A549 (cell line): ENCODE measurements at regions not wholly inside any gene's neighbourhood (a gene's known extent, or its start where the extent isn't known, plus 50 kb on each side); places are given as distances from the start of the nearest gene placed in this dataset.

ENCODE experiments used
- BHLHE40 ChIP-seq: IDR thresholded peaks from 2 replicates; pipeline ENCODE4 v1.6.1; 2012; ENCODE audit warnings: low read depth, low read length, inconsistent platforms
- CEBPB ChIP-seq, 2 experiments: fragments of >200 bp in 1 of 2; sonication (Bioruptor Twin) in 1 of 2; formaldehyde crosslinking in 1 of 2; IDR thresholded peaks; 2 replicates each; pipeline ENCODE4 v1.6.1; 2012 to 2016
- EHMT2 ChIP-seq: fragments of 200-600 bp; sonication (generic); IDR thresholded peaks from 2 replicates; pipeline ENCODE4 v1.6.1; 2016; ENCODE audit warnings: antibody characterized with exemption, low read depth, mild to moderate bottlenecking, moderate library complexity
- EP300 ChIP-seq, 2 experiments: fragments of >200 bp; sonication (Bioruptor Twin); formaldehyde crosslinking; IDR thresholded peaks; 2 replicates in 1 of 2; 3 replicates in 1 of 2; pipeline ENCODE4 v1.6.1; 2016 to 2017
- HDAC2 ChIP-seq: fragments of 200-600 bp; sonication (generic); IDR thresholded peaks from 2 replicates; pipeline ENCODE4 v1.6.1; 2016
- MYC ChIP-seq: IDR thresholded peaks from 2 replicates; pipeline ENCODE4 v1.6.1; 2012; ENCODE audit warnings: mild to moderate bottlenecking, inconsistent platforms, low read length, improper control_type of control experiment, borderline replicate concordance
- NR3C1 ChIP-seq: fragments of >200 bp; sonication (Bioruptor Twin); formaldehyde crosslinking; IDR thresholded peaks from 3 replicates; pipeline ENCODE4 v1.6.1; 2017
- RCOR1 ChIP-seq: fragments of 150-350 bp; IDR thresholded peaks from 2 replicates; pipeline ENCODE4 v1.6.1; 2014; ENCODE audit warnings: antibody characterized with exemption, low read length, low read depth
- SMC3 ChIP-seq: fragments of >200 bp; sonication (Bioruptor Twin); formaldehyde crosslinking; IDR thresholded peaks from 3 replicates; pipeline ENCODE4 v1.6.1; 2018; ENCODE audit warnings: inconsistent platforms
- TF ChIP-seq, protein P1 (sequence below): fragments of >200 bp; sonication (Bioruptor Twin); formaldehyde crosslinking; IDR thresholded peaks from 3 replicates; pipeline ENCODE4 v1.5.1; 2016
- TF ChIP-seq, protein P2 (sequence below): IDR thresholded peaks from 2 replicates; pipeline ENCODE4 v1.6.1; 2012
- TF ChIP-seq, protein P3 (sequence below): fragments of 200-600 bp; sonication (generic); IDR thresholded peaks from 2 replicates; pipeline ENCODE4 v1.6.1; 2016; ENCODE audit warnings: antibody characterized with exemption, mild to moderate bottlenecking, moderate library complexity
- TF ChIP-seq, protein P4 (sequence below): fragments of >200 bp; sonication (Bioruptor Twin); formaldehyde crosslinking; IDR thresholded peaks from 3 replicates; pipeline ENCODE4 v1.6.1; 2016

DNA sequence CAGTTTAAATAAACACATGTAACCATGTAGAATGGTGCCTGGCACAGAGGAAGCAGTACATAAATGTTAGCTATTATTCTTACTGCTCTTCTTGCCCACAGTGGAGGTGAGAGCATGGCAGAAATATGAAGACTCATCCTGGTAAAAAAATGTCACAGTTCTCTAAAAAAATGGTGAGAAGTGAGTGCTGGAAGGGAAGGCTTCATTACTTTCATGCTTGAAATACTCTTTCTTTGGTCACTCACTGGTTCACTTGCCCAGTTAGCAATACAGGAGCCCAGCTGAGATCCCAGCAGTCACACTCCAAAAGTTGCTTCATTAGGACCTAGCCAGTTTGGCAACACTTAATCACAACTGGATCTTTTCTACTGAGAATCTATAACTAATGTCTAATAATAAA, 1017.2 kb downstream of the TUSC7 start:
- TF ChIP-seq, protein P1, sequence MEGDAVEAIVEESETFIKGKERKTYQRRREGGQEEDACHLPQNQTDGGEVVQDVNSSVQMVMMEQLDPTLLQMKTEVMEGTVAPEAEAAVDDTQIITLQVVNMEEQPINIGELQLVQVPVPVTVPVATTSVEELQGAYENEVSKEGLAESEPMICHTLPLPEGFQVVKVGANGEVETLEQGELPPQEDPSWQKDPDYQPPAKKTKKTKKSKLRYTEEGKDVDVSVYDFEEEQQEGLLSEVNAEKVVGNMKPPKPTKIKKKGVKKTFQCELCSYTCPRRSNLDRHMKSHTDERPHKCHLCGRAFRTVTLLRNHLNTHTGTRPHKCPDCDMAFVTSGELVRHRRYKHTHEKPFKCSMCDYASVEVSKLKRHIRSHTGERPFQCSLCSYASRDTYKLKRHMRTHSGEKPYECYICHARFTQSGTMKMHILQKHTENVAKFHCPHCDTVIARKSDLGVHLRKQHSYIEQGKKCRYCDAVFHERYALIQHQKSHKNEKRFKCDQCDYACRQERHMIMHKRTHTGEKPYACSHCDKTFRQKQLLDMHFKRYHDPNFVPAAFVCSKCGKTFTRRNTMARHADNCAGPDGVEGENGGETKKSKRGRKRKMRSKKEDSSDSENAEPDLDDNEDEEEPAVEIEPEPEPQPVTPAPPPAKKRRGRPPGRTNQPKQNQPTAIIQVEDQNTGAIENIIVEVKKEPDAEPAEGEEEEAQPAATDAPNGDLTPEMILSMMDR: no peak
- TF ChIP-seq BHLHE40: no peak
- TF ChIP-seq, protein P2, sequence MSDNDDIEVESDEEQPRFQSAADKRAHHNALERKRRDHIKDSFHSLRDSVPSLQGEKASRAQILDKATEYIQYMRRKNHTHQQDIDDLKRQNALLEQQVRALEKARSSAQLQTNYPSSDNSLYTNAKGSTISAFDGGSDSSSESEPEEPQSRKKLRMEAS: no peak
- TF ChIP-seq MYC: no peak
- TF ChIP-seq, protein P3, sequence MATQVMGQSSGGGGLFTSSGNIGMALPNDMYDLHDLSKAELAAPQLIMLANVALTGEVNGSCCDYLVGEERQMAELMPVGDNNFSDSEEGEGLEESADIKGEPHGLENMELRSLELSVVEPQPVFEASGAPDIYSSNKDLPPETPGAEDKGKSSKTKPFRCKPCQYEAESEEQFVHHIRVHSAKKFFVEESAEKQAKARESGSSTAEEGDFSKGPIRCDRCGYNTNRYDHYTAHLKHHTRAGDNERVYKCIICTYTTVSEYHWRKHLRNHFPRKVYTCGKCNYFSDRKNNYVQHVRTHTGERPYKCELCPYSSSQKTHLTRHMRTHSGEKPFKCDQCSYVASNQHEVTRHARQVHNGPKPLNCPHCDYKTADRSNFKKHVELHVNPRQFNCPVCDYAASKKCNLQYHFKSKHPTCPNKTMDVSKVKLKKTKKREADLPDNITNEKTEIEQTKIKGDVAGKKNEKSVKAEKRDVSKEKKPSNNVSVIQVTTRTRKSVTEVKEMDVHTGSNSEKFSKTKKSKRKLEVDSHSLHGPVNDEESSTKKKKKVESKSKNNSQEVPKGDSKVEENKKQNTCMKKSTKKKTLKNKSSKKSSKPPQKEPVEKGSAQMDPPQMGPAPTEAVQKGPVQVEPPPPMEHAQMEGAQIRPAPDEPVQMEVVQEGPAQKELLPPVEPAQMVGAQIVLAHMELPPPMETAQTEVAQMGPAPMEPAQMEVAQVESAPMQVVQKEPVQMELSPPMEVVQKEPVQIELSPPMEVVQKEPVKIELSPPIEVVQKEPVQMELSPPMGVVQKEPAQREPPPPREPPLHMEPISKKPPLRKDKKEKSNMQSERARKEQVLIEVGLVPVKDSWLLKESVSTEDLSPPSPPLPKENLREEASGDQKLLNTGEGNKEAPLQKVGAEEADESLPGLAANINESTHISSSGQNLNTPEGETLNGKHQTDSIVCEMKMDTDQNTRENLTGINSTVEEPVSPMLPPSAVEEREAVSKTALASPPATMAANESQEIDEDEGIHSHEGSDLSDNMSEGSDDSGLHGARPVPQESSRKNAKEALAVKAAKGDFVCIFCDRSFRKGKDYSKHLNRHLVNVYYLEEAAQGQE: no peak
- TF ChIP-seq HDAC2: no peak
- no peak for TF ChIP-seq EHMT2
- TF ChIP-seq RCOR1: no peak
- TF ChIP-seq, protein P4, sequence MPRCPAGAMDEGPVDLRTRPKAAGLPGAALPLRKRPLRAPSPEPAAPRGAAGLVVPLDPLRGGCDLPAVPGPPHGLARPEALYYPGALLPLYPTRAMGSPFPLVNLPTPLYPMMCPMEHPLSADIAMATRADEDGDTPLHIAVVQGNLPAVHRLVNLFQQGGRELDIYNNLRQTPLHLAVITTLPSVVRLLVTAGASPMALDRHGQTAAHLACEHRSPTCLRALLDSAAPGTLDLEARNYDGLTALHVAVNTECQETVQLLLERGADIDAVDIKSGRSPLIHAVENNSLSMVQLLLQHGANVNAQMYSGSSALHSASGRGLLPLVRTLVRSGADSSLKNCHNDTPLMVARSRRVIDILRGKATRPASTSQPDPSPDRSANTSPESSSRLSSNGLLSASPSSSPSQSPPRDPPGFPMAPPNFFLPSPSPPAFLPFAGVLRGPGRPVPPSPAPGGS: no peak
- TF ChIP-seq EP300 (IDR thresholded peaks at IDR 0.05): no peak
- TF ChIP-seq NR3C1: no peak
- TF ChIP-seq CEBPB (IDR thresholded peaks at IDR 0.05): no peak
- TF ChIP-seq SMC3: no peak
